PC-9 (cell line): ENCODE measurements at regions not wholly inside any gene's neighbourhood (a gene's known extent, or its start where the extent isn't known, plus 50 kb on each side); places are given as distances from the start of the nearest gene placed in this dataset.

ENCODE experiments used
- CTCF ChIP-seq: fragments of 200-600 bp; sonication (generic); conservative IDR thresholded peaks from 2 replicates; pipeline ENCODE4 v1.6.1; 2017; ENCODE audit warnings: mixed run types, antibody characterized with exemption, mild to moderate bottlenecking, moderate library complexity
- EZH2 ChIP-seq: fragments of 200-600 bp; sonication (generic); IDR thresholded peaks from 2 replicates; pipeline ENCODE4 v1.8.0; 2017; ENCODE audit warnings: antibody characterized with exemption, low read depth

GRCh38 chr1:212219679-212220463 is 65.3 kb upstream of the PPP2R5A start:
- TF ChIP-seq CTCF, result no peak
- TF ChIP-seq EZH2, result no peak
